ENCODE measurements at regions not wholly inside any gene's neighbourhood (a gene's known extent, or its start where the extent isn't known, plus 50 kb on each side); places are given as distances from the start of the nearest gene placed in this dataset.

- TF ChIP-seq CTCF (IDR thresholded peaks at IDR 0.05) (no peak), POLR2A (IDR thresholded peaks at IDR 0.05) (no peak)
Observed at GRCh38 chr12:11446372-11446771, 51.0 kb upstream of the PRB2 start.
